ENCODE measurements at regions not wholly inside any gene's neighbourhood (a gene's known extent, or its start where the extent isn't known, plus 50 kb on each side); places are given as distances from the start of the nearest gene placed in this dataset.

DNA sequence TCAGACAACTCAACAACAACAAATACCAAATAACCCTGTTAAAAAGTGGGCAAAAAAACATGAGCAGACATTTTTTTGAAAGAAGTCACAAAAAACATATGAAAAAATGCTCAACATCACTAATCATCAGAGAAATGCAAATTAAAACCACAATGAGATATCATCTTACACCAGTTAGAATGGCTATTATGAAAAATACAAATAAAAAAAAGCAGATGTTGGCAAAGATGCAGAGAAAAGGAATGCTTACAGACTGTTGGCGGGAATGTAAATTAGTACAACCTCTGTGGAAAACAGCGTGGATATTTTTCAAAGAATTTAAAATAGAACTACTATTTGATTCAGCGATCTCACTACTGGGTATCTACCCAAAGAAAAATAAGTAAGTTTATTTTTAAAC, 114.0 kb downstream of the SLC38A4 start:
- TF ChIP-seq, protein P1, sequence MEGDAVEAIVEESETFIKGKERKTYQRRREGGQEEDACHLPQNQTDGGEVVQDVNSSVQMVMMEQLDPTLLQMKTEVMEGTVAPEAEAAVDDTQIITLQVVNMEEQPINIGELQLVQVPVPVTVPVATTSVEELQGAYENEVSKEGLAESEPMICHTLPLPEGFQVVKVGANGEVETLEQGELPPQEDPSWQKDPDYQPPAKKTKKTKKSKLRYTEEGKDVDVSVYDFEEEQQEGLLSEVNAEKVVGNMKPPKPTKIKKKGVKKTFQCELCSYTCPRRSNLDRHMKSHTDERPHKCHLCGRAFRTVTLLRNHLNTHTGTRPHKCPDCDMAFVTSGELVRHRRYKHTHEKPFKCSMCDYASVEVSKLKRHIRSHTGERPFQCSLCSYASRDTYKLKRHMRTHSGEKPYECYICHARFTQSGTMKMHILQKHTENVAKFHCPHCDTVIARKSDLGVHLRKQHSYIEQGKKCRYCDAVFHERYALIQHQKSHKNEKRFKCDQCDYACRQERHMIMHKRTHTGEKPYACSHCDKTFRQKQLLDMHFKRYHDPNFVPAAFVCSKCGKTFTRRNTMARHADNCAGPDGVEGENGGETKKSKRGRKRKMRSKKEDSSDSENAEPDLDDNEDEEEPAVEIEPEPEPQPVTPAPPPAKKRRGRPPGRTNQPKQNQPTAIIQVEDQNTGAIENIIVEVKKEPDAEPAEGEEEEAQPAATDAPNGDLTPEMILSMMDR (IDR thresholded peaks at IDR 0.05), result no peak
- TF ChIP-seq RFX5 (IDR thresholded peaks at IDR 0.05) (no peak), HDAC2 (IDR thresholded peaks at IDR 0.05) (no peak), CBX2 (IDR thresholded peaks at IDR 0.05; ENCODE audit: borderline replicate concordance, low read depth) (no peak), EP300 (IDR thresholded peaks at IDR 0.05) (no peak), SMC3 (IDR thresholded peaks at IDR 0.05) (no peak), KDM5A (IDR thresholded peaks at IDR 0.05) (no peak), RCOR1 (IDR thresholded peaks at IDR 0.05; ENCODE audit: low read depth, low read length) (no peak), TP53 (CRISPR knock-in tag; IDR thresholded peaks at IDR 0.05) (no peak), POLR2A (IDR thresholded peaks at IDR 0.05; ENCODE audit: low read length) (no peak), RARB (CRISPR knock-in tag; IDR thresholded peaks at IDR 0.05) (no peak), CHD2 (IDR thresholded peaks at IDR 0.05; ENCODE audit: low read length, partially characterized antibody) (no peak)
- TF ChIP-seq, protein P2, sequence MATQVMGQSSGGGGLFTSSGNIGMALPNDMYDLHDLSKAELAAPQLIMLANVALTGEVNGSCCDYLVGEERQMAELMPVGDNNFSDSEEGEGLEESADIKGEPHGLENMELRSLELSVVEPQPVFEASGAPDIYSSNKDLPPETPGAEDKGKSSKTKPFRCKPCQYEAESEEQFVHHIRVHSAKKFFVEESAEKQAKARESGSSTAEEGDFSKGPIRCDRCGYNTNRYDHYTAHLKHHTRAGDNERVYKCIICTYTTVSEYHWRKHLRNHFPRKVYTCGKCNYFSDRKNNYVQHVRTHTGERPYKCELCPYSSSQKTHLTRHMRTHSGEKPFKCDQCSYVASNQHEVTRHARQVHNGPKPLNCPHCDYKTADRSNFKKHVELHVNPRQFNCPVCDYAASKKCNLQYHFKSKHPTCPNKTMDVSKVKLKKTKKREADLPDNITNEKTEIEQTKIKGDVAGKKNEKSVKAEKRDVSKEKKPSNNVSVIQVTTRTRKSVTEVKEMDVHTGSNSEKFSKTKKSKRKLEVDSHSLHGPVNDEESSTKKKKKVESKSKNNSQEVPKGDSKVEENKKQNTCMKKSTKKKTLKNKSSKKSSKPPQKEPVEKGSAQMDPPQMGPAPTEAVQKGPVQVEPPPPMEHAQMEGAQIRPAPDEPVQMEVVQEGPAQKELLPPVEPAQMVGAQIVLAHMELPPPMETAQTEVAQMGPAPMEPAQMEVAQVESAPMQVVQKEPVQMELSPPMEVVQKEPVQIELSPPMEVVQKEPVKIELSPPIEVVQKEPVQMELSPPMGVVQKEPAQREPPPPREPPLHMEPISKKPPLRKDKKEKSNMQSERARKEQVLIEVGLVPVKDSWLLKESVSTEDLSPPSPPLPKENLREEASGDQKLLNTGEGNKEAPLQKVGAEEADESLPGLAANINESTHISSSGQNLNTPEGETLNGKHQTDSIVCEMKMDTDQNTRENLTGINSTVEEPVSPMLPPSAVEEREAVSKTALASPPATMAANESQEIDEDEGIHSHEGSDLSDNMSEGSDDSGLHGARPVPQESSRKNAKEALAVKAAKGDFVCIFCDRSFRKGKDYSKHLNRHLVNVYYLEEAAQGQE (IDR thresholded peaks at IDR 0.05), result no peak
- TF ChIP-seq, protein P3, sequence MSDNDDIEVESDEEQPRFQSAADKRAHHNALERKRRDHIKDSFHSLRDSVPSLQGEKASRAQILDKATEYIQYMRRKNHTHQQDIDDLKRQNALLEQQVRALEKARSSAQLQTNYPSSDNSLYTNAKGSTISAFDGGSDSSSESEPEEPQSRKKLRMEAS (IDR thresholded peaks at IDR 0.05), result no peak

All from A549 (cell line).